Adrenal gland (tissue), 9 donors: ENCODE measurements at regions not wholly inside any gene's neighbourhood (a gene's known extent, or its start where the extent isn't known, plus 50 kb on each side); places are given as distances from the start of the nearest gene placed in this dataset.

ENCODE experiments used
- DNase-seq, 7 donors: peaks; one replicate each; pipeline ENCODE4 v3.0.0-alpha.2; 2019 to 2020
- H3K27ac ChIP-seq, 5 donors: fragments of 200-600 bp; sonication (generic) in 4 of 5; 1 replicate in 3 of 5; 2 replicates in 2 of 5; pipeline versions ENCODE4 v1.5.1 to v1.8.0; 2016 to 2020; ENCODE audit warnings: mild to moderate bottlenecking in 1 of 5
- H3K27me3 ChIP-seq: fragments of 200-600 bp; 2 replicates; pipeline ENCODE4 v1.8.0; 2021
- H3K36me3 ChIP-seq, 2 donors: fragments of 200-600 bp; replicated peaks in 1 of 2; 1 replicate in 1 of 2; 2 replicates in 1 of 2; pipeline versions ENCODE4 v1.5.1 to v1.8.0; 2018 to 2022
- H3K4me1 ChIP-seq, 2 donors: fragments of 200-600 bp; replicated peaks in 1 of 2; 1 replicate in 1 of 2; 2 replicates in 1 of 2; pipeline versions ENCODE4 v1.5.1 to v1.8.0; 2018 to 2021
- H3K4me3 ChIP-seq, 4 donors: fragments of 200-600 bp; sonication (generic) in 3 of 4; one replicate each; pipeline ENCODE4 v1.5.1; 2016 to 2018
- H3K9me3 ChIP-seq, 3 donors: fragments of 200-600 bp; sonication (generic) in 1 of 3; replicated peaks in 1 of 3; 1 replicate in 2 of 3; 2 replicates in 1 of 3; pipeline versions ENCODE4 v1.5.1 to v1.8.0; 2016 to 2021
- CTCF ChIP-seq, 6 experiments: fragments of 450-650 bp in 4 of 6; fragments of 200-600 bp in 2 of 6; sonication (generic) in 1 of 6; IDR thresholded peaks; 1 replicate in 5 of 6; 2 replicates in 1 of 6; pipeline versions ENCODE4 v1.5.1 to v1.8.0; 2016 to 2021; ENCODE audit warnings: antibody characterized with exemption in 6 of 6, mild to moderate bottlenecking in 2 of 6, moderate library complexity in 1 of 6
- POLR2A ChIP-seq, 2 donors: fragments of 450-650 bp; IDR thresholded peaks; one replicate each; pipeline ENCODE4 v1.6.1; 2017; ENCODE audit warnings: antibody characterized with exemption in 2 of 2, mild to moderate bottlenecking in 2 of 2, moderate library complexity in 1 of 2
- WGBS, 4 donors: extraction: QIAGEN DNeasy Blood & Tissue Kit in 2 of 4; methylation state at CpG; one replicate each; pipeline versions ENCODE4 v1.1.5 to v1.1.7; 2013 to 2017; 5-methylcytosine and 5-hydroxymethylcytosine counted together
- intact Hi-C, 2 donors: fragments of 100-400 bp; cut with DNase I; formaldehyde crosslinking; loops; one replicate each; pipeline versions ENCODE4 v1.14.1 to v1.15.0; 2022 to 2023
- donor health status: healthy with polysubstance abuse.
- donor health status: Bipolar disorder and iron deficiency.
- donor health status: DM: yes; HTN: yes; CAD: no.
- donor health status: DM: no; HTN: no; CAD: no.
- donor health status: DM: no; HTN: no; CAD: no.

DNA sequence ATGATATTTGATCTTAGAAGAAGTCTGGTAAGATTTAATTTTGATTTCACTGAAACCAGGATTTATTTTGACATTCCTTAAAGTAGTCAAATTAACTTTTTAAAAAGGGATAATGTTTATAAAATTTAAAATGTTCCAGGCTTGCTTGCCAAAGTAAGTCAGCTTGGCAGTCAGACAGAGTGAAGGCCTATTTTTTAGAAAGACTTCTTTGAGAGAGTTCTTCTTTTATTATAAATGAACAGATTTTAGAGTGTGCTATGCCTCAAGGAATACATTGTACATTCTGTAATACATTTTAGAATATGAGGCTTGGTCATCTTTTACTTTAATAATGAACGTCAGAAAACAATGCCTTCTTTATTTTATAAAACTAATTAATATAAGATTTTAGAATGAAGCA, 138.7 kb downstream of the DISP1 start:
- TF ChIP-seq POLR2A (IDR thresholded peaks at IDR 0.05) (no peak), CTCF (IDR thresholded peaks at IDR 0.05) (no peak)
- no peaks in the 10 kb centered on the region for H3K27me3 ChIP-seq
- H3K4me1 ChIP-seq, result peaks cover 0 to 9% of the 10 kb centered on the region in 2 donors
- no peaks in the 10 kb centered on the region for H3K9me3 ChIP-seq
- no peak overlapping the region for H3K4me3 ChIP-seq
- H3K27ac ChIP-seq, result no peak overlapping the region
- intact Hi-C loops, result no loop called here
- H3K36me3 ChIP-seq, result no peaks in the 10 kb centered on the region
- DNase-seq, result no peak
- 56 to 67% (median 63%) methylated on average over 1 of the region's 1 CpG for WGBS, 4 donors

GRCh38 chr1:222955964-222956363, 141.1 kb downstream of the DISP1 start:
- H3K36me3 ChIP-seq, result no peaks in the 10 kb centered on the region
- no peak overlapping the region for H3K4me3 ChIP-seq
- H3K27ac ChIP-seq, result no peak overlapping the region
- H3K27me3 ChIP-seq, result no peaks in the 10 kb centered on the region
- intact Hi-C loops, result no loop called here
- 75 to 89% (median 83%) methylated on average over 2 of the region's 2 CpGs for WGBS, 4 donors
- H3K9me3 ChIP-seq, result no peaks in the 10 kb centered on the region
- TF ChIP-seq POLR2A (IDR thresholded peaks at IDR 0.05) (no peak), CTCF (IDR thresholded peaks at IDR 0.05) (no peak)
- no peak for DNase-seq
- peaks cover 0 to 9% of the 10 kb centered on the region in 2 donors for H3K4me1 ChIP-seq

GRCh38 chr1:222956601-222957000, 141.8 kb downstream of the DISP1 start:
- DNase-seq, result no peak
- Histone ChIP-seq H3K27ac (no peak overlapping the region), H3K36me3 (no peaks in the 10 kb centered on the region), H3K4me3 (no peak overlapping the region), H3K9me3 (no peaks in the 10 kb centered on the region), H3K4me1 (peaks cover 0 to 9% of the 10 kb centered on the region in 2 donors), H3K27me3 (no peaks in the 10 kb centered on the region)
- intact Hi-C loops, result no loop called here
- TF ChIP-seq CTCF (IDR thresholded peaks at IDR 0.05) (no peak), POLR2A (IDR thresholded peaks at IDR 0.05) (no peak)

DNA sequence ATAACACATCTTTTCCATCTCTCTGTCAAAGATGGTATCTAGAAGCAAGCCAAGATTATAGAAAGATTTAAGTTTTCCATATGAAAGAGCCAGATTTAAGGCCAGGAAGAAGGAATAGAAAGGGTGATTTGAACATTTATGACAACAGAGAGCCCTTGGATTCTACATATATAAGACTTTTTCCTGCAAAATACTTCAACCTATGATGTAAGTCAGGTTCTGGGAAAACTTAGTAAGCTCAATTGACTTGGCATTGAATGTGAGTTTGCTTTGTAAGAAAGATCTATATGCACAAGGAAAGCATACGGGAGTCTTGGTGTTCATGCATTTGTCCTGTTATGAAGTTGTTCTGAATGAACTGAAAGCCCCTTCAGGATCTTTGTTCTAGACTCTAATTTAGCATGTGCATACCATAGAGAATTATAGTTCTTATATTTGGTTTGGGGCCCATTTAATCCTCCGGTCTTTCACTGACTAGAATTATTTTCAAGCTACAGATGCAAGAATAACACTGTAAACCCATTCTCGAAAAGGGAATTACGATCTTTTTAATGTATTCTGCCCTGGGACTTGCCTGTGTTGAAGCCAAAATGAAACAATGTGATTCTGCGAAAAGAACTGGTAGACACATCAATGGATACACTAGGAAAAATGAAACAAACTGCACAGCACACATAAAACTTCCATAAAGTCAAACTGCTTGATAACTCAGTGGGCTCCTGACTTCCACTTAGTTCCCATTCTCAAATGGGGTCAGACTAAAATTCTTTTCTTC, 152.8 kb downstream of the DISP1 start:
- no peak for DNase-seq
- H3K27me3 ChIP-seq, result no peaks in the 10 kb centered on the region
- TF ChIP-seq CTCF (IDR thresholded peaks at IDR 0.05), result no peak
- TF ChIP-seq POLR2A (IDR thresholded peaks at IDR 0.05), result no peak
- H3K4me3 ChIP-seq, result no peak overlapping the region
- H3K27ac ChIP-seq, result no peak overlapping the region
- intact Hi-C loops, result no loop called here
- H3K9me3 ChIP-seq, result no peaks in the 10 kb centered on the region
- no peaks in the 10 kb centered on the region for H3K4me1 ChIP-seq
- 76 to 94% (median 84%) methylated on average over 5 of the region's 5 CpGs for WGBS, 4 donors
- H3K36me3 ChIP-seq, result no peaks in the 10 kb centered on the region
